Retina (tissue), 1 donor: ENCODE measurements at regions not wholly inside any gene's neighbourhood (a gene's known extent, or its start where the extent isn't known, plus 50 kb on each side); places are given as distances from the start of the nearest gene placed in this dataset.
A peak's percentile ranks its signal among the peaks of the same experiment; 100 is the strongest.
"Not testable (repeated sequence)": the region's sequence is repeated elsewhere in the genome, so short reads cannot be mapped to it uniquely, and the experiment has no call there.

Experiments
- DNase-seq: peaks from one replicate; pipeline ENCODE4 v3.0.0-alpha.2; 2016

DNA sequence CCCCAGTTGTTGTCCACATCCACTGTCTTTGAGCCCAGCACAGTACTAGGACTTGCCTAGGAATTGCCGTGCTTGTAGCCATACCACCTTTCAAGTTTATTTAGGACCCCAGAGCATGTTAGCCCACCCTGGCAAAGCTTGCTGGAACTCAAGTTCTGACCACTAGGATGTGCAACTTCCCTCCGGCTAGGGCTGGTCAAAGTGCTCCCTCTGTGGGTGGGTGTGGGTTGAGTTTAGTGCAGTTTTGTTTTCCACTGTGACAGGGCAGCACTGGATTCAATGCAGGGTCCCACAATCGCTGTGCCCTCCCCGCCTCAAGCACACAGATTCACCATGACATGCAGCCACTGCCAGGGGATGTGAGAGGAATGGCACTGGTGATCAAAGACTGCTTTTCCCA lies 96.0 kb downstream of the RASGEF1B start:
- no peak for DNase-seq

DNA sequence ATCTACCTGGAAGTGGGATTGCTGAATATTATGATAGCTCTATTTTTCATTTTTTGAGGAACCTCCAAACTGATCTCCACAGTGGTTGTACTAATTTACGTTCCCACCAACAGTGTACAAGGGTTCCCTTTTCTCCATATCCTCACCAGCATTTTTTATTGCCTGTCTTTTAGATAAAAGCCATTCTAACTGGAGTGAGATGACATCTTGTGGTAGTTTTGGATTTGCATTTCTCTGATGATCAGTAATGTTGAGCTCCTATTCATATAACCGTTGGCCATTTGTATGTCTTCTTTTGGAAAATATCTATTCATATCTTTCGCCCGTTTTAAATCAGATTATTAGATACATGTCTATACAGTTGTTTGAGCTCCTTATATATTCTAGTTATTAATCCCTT lies 101.8 kb downstream of the RASGEF1B start:
- DNase-seq = no peak

- DNase-seq = no peak
Measured at GRCh38 chr4:81366779-81367178, 104.9 kb downstream of the RASGEF1B start.

GRCh38 chr4:81360737-81361136 lies 111.0 kb downstream of the RASGEF1B start:
- DNase-seq = no peak

GRCh38 chr4:81359207-81359606 lies 112.5 kb downstream of the RASGEF1B start:
- no peak for DNase-seq

DNA sequence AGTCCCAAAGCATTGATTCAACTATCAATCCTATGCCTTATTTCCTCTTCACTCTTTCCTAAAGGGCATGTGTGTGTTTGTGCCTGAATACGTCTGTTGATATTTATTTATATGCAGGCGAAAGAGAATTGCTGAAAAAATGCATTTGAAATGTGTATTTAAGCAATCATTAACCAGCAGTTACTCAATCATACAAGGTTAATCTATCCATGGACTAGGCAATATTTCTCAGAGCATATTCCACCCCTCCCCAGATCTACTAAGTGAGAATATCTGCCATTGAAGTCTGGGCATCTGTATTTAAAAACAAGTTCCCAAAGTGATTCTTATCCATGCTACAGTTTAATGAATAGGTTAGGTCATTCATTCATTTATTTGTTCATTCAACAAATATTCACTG lies 113.6 kb downstream of the RASGEF1B start:
- no peak for DNase-seq

DNA sequence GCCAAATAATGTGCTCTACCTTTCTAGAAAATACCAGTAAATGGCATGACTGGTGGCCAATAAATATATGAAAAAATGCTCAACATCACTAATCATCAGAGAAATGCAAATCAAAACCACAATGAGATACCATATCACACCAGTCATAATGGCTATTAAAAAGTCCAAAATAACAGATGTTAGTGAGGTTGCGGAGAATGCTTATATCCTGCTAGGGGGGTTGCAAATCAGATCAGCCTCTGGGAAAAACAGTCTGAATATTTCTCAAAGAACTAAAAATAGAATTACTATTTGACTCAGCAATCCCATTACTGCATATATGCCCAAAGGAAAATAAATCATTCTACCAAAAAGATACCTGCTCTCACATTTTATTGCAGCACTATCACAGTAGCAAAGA lies 115.1 kb downstream of the RASGEF1B start:
- DNase-seq = no peak

DNA sequence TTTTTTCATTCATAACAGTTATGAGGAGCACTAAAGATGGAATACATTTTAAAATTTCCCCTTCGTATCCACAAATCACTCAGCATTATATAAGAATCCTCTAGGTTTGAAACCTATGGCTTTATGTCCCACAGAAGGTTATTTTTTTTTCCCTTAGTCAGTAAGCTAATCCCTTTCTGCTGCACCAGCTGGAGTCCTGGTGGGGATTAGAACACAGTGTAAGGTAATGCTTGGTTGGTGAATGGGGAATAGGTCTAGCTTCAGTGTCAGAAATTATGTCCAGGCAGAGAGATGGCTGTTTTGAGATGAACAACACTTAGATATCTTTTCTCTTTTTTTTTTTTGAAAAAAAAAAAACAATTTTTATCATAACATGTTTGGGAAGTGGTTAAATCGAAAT lies 116.6 kb downstream of the RASGEF1B start:
- DNase-seq = no peak

DNA sequence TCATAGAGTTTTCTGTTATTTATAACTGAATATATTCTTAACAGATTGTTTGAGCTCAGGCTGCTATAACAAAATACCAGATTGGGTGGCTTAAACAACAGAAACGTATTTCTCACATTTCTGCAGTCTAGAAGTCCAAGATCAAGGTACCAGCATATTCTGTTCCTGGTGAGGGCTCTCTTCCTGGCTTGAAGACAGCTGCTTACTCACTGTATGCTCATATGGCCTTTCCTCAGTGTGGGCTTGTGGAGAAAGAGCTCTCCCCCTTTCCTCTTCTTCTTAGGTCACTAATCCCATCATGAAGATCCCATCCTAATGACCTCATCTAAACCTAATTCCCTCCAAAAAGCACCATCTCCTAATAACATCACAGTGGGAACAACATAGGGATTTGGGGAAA lies 117.8 kb downstream of the RASGEF1B start:
- DNase-seq = no peak

GRCh38 chr4:81352446-81352835 lies 119.3 kb downstream of the RASGEF1B start:
- no peak for DNase-seq

DNA sequence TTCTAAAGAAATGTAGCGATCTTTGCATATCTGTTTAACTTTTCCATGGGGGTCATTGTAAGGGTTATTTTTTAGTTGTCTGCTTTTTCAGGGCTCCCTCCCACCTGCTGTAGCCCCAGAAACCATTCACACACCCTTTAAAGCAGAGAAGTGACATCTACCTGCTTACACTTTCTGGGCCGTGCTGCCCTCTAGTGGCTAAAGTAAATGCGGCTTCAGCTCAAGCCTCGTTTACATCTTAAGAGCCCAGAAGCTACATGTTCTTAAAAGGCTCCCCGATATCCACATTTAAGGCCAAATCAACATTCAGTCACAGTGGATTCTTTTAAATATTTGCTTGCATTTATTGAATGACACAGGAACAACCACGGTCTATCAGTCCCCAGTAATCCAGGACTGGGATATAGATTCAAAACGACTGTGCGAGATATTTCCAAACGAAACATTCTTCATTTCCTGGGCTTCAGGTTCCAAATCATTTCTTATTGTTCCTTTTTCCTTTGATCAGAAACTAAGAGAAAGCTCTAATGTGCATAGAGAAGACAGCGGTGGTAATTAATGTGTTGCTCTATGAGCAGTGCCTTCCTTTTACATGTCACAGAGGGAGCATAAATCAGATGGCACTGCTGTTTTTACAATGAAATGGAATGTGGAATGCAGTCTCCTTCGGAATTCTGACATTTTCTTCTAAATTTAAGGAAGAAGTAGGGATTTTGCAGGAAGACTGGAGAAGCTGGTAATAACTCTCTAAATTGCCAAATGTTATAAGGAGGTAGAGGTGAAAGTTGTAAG lies 119.9 kb downstream of the RASGEF1B start:
- peak; percentile 64 for DNase-seq

DNA sequence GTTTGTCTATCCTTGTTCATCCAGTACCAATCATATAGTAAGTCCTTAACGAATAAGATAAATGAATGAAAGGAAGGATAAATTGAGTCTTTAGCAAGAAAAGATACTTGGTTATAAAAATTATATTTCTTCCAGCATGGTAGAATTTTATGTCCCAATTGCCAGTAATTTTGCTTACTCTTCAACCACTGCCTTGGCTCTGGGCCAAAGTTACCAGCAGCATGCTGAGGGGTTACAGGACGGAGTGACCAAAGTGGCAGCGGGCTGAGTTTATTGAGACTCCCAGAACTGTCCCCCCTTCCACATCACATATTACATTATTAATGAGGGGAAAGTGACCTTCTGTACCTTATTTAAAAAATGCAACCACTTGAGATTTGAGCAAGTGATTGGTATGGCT lies 121.7 kb downstream of the RASGEF1B start:
- no peak for DNase-seq

DNA sequence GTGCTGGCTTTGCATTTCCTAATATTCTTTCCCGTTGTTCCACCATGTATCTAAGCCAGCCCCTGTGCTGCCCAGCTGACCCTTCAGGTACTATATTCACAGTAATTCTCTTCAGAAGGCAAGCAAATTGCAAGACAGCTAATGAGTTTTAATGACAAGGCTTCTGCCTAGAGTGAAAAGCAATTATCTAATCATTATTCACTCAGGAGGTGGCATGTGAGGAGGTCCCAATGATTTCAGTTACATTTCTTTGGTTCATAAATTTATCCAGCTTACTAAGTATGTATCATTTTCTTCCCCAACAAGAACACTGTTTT lies 123.0 kb downstream of the RASGEF1B start:
- no peak for DNase-seq

DNA sequence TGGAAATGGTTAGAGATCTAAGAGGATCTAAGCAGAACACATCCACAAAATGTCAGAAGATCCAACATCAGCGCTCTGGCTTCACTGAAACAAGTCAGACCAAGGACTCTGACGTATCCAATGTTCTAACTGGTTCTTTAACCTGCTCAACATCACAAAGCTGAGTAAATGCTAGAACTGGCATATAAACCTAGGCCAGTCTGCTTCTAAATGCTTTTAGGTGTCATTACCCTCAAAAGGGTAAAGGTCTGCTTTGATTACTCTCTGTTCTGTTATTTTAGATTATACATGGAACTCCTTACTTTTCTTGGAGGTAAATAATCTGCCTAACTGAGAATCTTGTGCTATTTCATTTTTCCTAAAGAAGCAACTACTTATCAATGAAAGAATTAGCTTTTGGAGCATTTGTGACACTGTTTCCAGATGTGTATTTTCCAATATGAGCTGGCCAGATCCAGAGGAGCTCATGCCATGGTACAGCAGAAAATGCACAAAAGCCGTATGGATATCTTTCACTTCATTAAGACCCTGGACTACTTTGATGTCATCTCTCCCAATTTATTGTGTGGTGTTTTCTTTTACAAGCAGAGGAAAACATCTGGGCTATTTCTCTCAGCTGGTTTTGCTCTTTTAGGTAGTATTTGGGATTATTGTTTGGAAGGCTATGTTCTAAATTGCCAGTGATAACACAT lies 123.5 kb downstream of the RASGEF1B start:
- DNase-seq = no peak

GRCh38 chr4:81346719-81347118 lies 125.0 kb downstream of the RASGEF1B start:
- no peak for DNase-seq

DNA sequence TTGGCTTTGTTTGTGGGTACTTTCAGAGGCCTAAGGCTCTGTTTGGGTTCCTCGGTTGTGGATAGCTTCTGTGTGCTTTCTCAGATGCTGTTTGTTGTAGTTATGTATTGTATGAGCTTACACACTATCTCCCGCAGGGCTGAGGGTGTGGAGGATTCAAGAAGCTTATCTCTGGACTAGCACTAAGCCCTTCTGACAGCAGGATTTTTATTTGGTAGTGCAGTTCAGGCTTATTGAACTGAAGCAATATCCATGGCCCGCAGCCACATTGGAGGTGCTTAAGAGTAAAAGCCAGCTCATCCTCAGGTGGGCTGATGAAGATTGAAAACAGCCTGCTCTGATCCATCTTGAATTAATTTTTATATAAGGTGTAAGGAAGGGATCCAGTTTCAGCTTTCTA lies 128.2 kb downstream of the RASGEF1B start:
- no peak for DNase-seq

DNA sequence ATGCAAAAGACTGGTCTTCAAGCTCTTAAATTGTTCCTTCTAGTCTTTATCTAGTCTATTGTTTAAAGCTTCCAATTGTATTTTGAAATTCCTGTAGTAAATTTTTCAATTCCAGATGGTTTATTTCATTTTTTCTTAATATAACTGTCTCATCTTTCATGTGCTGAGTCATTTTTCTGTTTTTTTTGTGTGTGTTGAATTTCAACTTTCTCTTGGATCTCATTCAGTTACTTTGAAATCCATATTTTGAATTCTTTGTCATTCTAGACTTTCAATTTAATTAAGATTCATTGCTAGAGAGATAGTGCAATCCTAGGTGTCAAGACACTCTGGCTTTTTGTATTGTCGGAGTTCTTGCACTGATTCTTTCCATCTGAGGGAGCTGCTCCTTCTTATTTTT lies 128.0 kb upstream of the PRKG2 start:
- DNase-seq = no peak

DNA sequence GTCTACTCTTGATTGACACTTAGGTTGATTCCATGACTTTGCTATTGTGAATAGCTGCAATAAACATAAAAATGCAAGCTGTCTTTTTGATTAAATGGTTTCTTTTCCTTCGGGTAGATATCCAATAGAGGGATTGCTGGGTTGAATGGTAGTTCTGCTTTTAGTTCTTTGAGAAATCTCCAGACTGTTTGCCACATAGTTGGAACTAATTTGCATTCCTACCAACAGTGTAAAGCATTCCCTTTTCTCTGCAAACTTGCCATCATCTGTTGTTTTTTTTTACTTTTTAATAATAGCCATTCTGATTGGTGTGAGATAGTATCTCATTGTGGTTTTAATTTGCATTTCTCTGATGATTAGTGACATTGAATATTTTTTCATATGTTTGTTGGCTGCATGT lies 122.2 kb upstream of the PRKG2 start:
- DNase-seq = no peak

GRCh38 chr4:81335122-81335912 lies 120.3 kb upstream of the PRKG2 start:
- DNase-seq = no peak

DNA sequence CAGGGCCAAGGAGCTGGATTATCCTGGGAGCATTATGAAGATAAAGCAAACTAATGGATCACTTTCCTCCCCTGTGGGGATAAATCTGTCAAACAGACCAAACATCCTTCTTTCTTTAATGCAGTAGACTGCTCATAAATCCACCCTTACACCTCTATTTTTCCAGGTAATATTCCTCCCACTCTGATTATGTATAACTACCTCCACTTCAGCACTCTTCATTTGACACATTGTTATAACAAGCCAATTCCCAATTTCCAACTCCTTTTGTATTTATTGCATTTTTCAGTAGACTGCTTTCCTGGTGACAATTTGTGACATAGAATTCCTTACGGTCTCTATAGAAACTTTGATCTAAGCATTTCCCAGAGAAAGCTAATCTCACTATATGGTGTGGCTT lies 115.0 kb upstream of the PRKG2 start:
- DNase-seq = no peak

DNA sequence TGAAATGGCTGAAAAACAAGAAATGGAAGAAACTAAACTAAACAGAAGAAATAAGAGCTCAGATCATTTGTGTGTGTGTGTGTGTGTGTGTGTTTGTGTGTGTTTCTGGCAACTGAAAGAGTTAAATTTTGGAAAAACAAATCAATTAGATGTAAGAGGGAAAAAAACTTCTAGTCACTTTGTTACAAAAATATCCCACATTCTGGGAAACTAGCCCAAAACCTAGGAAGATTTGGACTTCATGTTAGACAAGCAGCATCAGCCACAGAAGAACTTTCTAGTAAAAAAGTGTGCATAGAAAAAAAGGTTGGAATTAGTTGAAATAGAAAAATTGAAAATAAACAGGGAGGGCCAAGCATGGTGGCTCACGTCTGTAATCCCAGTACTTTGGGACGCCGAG lies 111.6 kb upstream of the PRKG2 start:
- DNase-seq = no peak

- DNase-seq = not testable (repeated sequence)
Measured at GRCh38 chr4:81324594-81324993, 109.6 kb upstream of the PRKG2 start.

- no peak for DNase-seq
Measured at GRCh38 chr4:81319657-81320056, 104.6 kb upstream of the PRKG2 start.

DNA sequence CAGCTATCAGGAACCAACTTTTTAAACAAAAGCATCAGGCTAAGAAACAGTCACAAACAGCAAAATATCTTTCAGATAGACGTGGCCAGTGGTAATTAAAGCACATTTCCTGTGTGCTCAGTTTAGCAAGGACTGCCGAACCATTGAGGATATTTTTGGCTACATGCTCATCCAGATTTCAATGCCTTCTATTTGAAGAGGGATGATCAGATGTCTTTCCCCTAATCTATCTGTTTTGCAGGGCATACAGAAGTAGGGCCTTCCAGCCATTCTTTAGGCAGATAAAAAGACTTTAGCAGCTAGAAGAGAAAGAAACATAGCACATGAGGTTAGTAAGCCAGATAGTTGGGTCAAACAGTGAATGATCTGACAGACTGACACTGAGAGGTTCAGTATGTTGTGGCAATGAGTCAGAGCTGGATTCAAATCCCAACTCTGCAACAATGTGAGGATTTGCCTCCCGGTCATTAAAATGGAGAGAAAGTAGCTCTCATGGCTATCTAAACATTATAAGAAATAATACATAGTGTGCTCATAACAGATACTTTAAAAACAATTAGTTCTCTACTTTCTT lies 100.0 kb upstream of the PRKG2 start:
- no peak for DNase-seq
